ENCODE measurements at regions not wholly inside any gene's neighbourhood (a gene's known extent, or its start where the extent isn't known, plus 50 kb on each side); places are given as distances from the start of the nearest gene placed in this dataset.

DNA sequence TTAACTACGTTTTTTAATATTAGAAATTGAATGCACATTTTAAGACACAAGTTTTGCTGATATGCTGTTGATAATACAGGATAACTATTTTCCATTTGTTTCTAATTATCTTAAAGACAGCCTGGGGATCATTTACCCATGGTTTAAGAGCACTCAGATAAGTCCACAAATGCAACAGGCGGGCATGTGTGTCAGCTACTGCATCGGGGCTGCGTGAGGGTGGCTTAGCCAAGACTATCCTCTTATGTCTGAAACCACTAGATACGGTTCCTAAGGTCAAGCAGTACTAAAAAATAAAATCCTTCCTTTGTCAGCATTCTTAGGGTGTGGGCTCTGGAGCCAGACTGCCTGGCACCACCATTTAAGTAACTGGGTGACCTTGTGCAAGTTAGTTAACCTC lies 254.8 kb downstream of the SATB2 start:
- TF ChIP-seq CTCF (IDR thresholded peaks at IDR 0.05) (no peak), POLR2A (IDR thresholded peaks at IDR 0.05) (no peak), POLR2AphosphoS5 (IDR thresholded peaks at IDR 0.05; ENCODE audit: insufficient read depth in 1 of 2, low read depth in 1 of 2) (no peak)
